ENCODE measurements at regions not wholly inside any gene's neighbourhood (a gene's known extent, or its start where the extent isn't known, plus 50 kb on each side); places are given as distances from the start of the nearest gene placed in this dataset.

DNA sequence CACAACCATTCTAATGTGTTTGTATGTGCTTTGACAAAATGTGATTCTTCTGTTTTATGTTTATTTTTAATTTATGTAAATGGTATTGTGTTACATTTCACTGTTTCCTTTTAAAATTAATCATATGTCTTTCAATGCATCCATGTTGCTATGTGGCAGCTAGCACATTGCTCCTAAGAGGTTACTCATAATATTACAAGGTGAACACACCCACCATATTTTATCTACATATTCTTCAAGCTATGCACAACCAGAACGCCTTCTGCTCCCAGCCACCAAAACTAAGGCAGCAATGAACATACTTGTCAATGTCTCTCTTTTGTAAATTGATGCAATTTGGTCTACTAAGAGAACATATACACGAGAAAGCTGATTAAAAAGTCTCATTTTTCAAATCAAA, 160.6 kb upstream of the OSR1 start:
- no peak for DNase-seq (ENCODE audit: extremely low read depth in 1 of 2, low read depth in 1 of 2)

- DNase-seq (ENCODE audit: extremely low read depth in 1 of 2, low read depth in 1 of 2): no peak
Measured at GRCh38 chr2:19507137-19507536, 148.7 kb upstream of the OSR1 start.

DNA sequence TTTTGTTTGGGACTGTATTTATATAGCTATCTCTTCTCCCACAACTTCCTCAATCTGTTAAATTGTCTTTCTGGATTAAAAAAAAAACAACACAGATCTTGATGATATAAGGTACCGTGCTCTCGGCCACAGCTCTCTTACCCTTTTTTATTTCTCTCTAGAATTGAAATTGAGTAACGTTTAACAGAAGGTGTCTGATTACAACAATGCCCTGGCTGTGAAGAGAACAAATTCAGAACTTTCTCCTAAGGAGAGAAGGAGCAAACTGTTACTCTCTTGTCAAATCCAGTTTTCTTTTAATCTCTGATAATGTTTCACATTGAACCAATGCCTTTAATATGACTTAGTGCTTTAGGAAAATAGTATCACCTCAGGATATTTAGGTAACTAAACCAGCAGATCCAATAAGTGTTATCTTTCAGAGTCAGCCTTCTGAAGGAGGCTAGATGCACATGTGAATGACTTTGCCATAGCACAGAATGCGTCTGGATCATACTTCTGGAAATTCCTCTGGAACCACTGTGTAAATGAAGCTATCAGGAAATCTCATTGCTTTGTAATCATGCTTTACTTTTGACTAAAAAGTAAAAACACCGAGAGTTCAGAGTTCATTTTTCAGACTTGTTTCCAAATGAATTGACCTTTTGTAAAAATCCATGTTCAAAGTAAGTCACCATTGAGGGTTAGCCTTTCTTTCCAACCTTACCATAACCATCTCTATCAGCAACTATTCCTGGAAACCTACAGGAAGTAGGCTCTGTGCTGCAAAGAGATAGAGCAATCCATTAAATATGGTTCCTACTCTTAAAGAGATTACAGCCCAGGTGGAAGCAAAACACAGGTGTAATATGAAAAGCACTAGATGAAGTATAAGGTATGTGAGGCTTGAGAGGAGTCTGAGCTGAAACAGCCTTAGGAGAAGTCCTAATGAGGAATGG, 147.0 kb upstream of the OSR1 start:
- DNase-seq (ENCODE audit: extremely low read depth in 1 of 2, low read depth in 1 of 2): no peak

DNA sequence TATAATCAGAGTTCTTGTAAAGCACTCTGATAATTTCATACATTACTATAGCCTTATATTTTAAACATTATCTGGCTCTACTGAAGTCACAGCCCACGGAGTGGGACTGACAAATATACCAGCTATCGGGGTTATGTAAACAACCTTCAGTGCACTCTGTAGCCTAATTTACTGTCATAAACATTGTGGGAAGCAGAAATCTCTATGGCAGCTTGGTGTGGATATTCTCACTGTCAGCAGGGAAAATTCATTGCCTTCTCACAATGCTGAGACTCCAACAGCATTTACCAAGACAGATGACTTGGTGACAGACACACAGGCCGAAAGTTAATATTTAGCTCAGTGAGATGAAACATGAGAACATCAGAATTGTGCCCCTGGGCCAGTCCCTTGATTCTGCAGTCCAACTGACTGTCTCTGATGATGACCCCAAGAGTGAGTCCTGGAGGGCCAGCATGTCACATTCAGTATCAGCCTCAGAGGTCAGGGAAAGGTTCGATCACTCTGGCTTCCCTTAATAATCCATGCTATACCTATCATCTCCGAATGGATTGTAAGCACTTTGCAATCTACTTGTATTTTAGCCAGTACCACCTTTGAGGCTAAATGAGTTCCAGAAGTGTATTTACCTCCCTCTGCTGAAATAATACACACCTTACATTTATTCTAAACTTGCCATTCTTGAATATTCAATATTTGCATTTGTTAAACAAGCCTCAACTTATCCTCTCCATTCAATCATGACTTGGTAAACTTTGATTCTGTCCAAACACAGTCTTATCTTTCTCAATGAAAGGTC, 146.2 kb upstream of the OSR1 start:
- no peak for DNase-seq (ENCODE audit: extremely low read depth in 1 of 2, low read depth in 1 of 2)

GRCh38 chr2:19503915-19504314, 145.5 kb upstream of the OSR1 start:
- DNase-seq (ENCODE audit: extremely low read depth in 1 of 2, low read depth in 1 of 2): no peak

GRCh38 chr2:19503406-19503805, 145.0 kb upstream of the OSR1 start:
- no peak for DNase-seq (ENCODE audit: extremely low read depth in 1 of 2, low read depth in 1 of 2)

GRCh38 chr2:19500126-19500525, 141.7 kb upstream of the OSR1 start:
- DNase-seq (ENCODE audit: extremely low read depth in 1 of 2, low read depth in 1 of 2): no peak

GRCh38 chr2:19496646-19497045, 138.2 kb upstream of the OSR1 start:
- no peak for DNase-seq (ENCODE audit: extremely low read depth in 1 of 2, low read depth in 1 of 2)

GRCh38 chr2:19494241-19494640, 135.8 kb upstream of the OSR1 start:
- no peak for DNase-seq (ENCODE audit: extremely low read depth in 1 of 2, low read depth in 1 of 2)

DNA sequence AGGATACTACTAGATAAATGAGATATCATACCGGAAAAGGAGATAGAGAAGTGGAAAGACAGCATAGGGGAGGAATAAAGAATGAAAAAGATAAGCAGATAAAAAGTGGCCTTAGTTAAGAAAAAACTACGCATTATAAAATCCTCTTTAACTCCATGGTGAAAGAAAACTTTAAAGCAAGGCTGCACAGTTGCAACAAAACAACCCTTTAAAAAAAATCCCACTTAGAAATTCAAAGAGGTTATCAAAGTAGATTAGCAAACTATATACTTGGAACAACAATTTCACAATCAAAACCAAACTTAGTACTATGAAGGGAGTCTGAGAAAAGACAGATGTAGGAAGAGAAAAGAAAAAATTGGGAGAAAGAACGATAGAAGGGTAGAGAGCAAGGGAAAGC, 133.4 kb upstream of the OSR1 start:
- DNase-seq (ENCODE audit: extremely low read depth in 1 of 2, low read depth in 1 of 2): no peak

- no peak for DNase-seq (ENCODE audit: extremely low read depth in 1 of 2, low read depth in 1 of 2)
Measured at GRCh38 chr2:19490846-19491435, 132.5 kb upstream of the OSR1 start.

DNA sequence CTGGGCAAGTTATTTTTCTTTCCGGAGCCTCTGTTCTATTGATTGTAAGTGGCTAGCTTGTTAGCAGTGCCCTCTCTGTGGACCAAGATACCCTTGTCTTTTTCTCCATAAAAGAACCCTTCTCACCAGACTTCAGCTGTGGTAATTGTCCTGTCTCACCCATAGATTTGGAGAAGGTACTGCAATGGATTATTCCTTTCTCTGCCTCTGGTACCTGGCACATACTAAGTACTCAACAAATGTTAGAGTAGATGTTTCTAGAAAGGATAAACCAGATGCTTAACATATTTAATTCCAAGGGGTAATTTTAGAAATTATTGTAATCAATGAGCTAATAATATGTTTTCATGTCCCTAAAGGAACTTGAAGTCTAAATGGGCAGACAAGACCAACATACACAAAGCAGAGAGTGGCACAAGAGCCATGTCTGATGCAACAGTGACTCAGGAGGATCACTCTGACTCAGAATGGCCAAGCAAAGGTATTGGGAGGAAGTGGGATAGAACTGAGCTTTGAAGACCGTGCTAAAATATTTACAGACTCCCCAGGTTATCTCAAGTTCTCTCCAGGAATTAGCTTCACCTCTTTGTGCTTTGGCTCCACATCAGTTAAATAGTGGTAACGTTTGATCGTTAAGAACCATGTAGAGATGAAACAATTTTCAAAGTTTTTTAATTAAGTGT, 129.7 kb upstream of the OSR1 start:
- DNase-seq (ENCODE audit: extremely low read depth in 1 of 2, low read depth in 1 of 2): peak in 1 of 2 donors; percentile 11

GRCh38 chr2:19484736-19485135, 126.3 kb upstream of the OSR1 start:
- no peak for DNase-seq (ENCODE audit: extremely low read depth in 1 of 2, low read depth in 1 of 2)

- DNase-seq (ENCODE audit: extremely low read depth in 1 of 2, low read depth in 1 of 2): no peak
Measured at GRCh38 chr2:19480673-19481072, 122.2 kb upstream of the OSR1 start.

- no peak for DNase-seq (ENCODE audit: extremely low read depth in 1 of 2, low read depth in 1 of 2)
Measured at GRCh38 chr2:19479666-19480065, 121.2 kb upstream of the OSR1 start.

- no peak for DNase-seq (ENCODE audit: extremely low read depth in 1 of 2, low read depth in 1 of 2)
Measured at GRCh38 chr2:19478409-19478808, 120.0 kb upstream of the OSR1 start.

- no peak for DNase-seq (ENCODE audit: extremely low read depth in 1 of 2, low read depth in 1 of 2)
Measured at GRCh38 chr2:19476327-19476726, 117.9 kb upstream of the OSR1 start.

GRCh38 chr2:19474128-19474527, 115.7 kb upstream of the OSR1 start:
- peak in 1 of 2 donors; percentile 13 for DNase-seq (ENCODE audit: extremely low read depth in 1 of 2, low read depth in 1 of 2)

DNA sequence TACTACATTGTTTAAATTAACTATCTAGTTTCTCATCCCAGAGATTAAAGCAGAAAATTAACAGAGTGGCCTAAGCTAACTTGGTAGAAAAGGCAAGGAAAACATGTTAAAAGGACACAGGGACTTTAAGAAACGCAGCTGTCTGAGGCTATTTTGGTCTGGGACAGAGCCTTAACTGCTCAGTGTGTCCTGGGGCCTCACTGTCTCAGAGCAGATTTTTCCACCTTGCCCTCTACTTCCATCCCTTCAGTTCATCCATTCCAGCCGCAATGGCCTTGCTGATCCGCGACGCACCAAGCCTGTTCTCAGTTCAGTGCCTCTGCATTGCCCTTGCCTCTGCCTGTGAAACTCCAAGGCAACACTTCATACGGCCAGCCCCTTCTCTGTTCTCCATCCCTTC, 114.9 kb upstream of the OSR1 start:
- no peak for DNase-seq (ENCODE audit: extremely low read depth in 1 of 2, low read depth in 1 of 2)

GRCh38 chr2:19472391-19472978, 114.1 kb upstream of the OSR1 start:
- no peak for DNase-seq (ENCODE audit: extremely low read depth in 1 of 2, low read depth in 1 of 2)

GRCh38 chr2:19471491-19471890, 113.1 kb upstream of the OSR1 start:
- no peak for DNase-seq (ENCODE audit: extremely low read depth in 1 of 2, low read depth in 1 of 2)

All from stimulated activated CD8-positive, alpha-beta memory T cell treated with anti-CD3 and anti-CD28 coated beads, Interleukin-7, amount 100 ng/mL, for 48 hours (primary cell).